Astrocyte (in vitro differentiated cells and primary cell): ENCODE measurements at regions not wholly inside any gene's neighbourhood (a gene's known extent, or its start where the extent isn't known, plus 50 kb on each side); places are given as distances from the start of the nearest gene placed in this dataset.

ENCODE experiments used
- EZH2 ChIP-seq: IDR thresholded peaks from 2 replicates; pipeline ENCODE4 v1.6.1; 2012; ENCODE audit warnings: mild to moderate bottlenecking, low read length, inconsistent platforms; ENCODE audit not compliant: insufficient read depth
- TF ChIP-seq, protein P1 (sequence below): IDR thresholded peaks from 2 replicates; pipeline ENCODE4 v1.5.1; 2011; ENCODE audit warnings: low read depth, mild to moderate bottlenecking, inconsistent platforms, low read length, moderate library complexity; ENCODE audit not compliant: insufficient read depth

DNA sequence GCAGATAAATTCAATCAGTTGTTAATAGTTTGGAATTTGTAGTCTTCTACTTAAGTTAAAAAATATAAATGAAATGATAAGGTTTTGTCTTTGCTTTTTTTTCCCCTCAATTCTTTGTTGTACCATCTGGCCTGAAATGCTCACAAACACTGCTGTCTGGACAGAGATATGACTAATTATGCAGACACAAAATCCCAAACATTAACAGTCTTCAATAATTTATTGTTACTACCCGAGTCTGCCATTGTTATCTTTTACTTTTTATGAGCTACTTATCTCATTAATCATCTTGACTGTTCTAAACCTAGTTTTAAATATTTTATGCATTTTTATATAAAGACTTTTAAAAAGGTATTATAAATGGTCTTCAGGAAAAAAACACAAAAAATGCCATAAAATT lies 64.7 kb upstream of the THSD7A start:
- no peak for TF ChIP-seq EZH2
- TF ChIP-seq, protein P1, sequence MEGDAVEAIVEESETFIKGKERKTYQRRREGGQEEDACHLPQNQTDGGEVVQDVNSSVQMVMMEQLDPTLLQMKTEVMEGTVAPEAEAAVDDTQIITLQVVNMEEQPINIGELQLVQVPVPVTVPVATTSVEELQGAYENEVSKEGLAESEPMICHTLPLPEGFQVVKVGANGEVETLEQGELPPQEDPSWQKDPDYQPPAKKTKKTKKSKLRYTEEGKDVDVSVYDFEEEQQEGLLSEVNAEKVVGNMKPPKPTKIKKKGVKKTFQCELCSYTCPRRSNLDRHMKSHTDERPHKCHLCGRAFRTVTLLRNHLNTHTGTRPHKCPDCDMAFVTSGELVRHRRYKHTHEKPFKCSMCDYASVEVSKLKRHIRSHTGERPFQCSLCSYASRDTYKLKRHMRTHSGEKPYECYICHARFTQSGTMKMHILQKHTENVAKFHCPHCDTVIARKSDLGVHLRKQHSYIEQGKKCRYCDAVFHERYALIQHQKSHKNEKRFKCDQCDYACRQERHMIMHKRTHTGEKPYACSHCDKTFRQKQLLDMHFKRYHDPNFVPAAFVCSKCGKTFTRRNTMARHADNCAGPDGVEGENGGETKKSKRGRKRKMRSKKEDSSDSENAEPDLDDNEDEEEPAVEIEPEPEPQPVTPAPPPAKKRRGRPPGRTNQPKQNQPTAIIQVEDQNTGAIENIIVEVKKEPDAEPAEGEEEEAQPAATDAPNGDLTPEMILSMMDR, result no peak
